ENCODE measurements at regions not wholly inside any gene's neighbourhood (a gene's known extent, or its start where the extent isn't known, plus 50 kb on each side); places are given as distances from the start of the nearest gene placed in this dataset.

DNA sequence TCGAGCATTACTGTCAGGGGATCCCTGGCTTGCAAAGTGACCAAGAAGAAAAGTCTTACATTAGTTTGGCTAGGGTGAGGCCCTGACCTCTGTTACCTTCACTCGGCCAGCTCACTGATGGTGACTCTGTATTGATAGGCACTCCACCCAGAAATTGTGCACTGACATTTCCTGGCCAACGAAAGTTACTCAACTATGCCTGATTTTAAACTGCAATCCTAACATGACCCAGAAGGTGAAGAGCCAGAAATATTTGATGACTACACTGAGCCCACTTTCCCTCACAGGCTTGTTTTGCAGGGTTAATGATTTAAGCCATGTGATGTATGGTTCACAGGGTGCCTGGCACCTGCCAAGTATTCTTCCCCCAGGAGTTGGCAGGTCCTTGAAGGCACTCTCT is 208.2 kb upstream of the MAF start:
- Histone ChIP-seq H3K36me3 (ENCODE audit: insufficient read depth, low read length) (no peaks in the 10 kb centered on the region), H3K4me3 (ENCODE audit: low read length) (no peak overlapping the region), H3K9me3 (ENCODE audit: low read length) (no peaks in the 10 kb centered on the region), H3K27me3 (ENCODE audit: insufficient read depth, low read length, poor library complexity, severe bottlenecking) (no peaks in the 10 kb centered on the region), H3K4me1 (ENCODE audit: insufficient read depth, low read length) (no peaks in the 10 kb centered on the region), H3K27ac (ENCODE audit: low read depth, low read length) (no peak overlapping the region)
- Mint-ChIP-seq H3K4me1 (no peaks in the 10 kb centered on the region), H3K27me3 (peaks cover 16 to 34% of the 10 kb centered on the region in 2 donors), H3K36me3 (no peaks in the 10 kb centered on the region), H3K4me3 (no peak overlapping the region), H3K27ac (no peak overlapping the region), H3K9me3 (no peaks in the 10 kb centered on the region)
- ChIA-PET POLR2A (no interaction called here), CTCF (no interaction called here)
- no peak for DNase-seq

DNA sequence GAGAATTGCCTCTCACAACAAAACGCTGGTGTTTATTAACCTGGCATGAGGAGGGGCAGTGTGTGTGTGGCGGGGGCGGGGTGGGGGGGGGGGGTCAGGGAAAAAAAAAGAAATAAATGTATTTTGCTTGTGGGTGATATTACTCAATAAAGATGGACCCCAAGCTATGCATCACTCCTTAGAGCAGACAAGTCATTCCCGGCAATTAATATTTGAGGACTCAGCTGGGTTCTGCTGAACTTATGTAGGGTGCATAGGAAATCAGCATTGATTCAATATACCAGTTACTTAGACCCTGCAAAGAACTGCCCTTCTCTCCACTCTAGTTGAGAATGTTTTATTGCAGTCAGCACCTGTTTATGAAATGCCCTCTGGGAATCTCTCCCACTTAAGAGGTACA is 206.2 kb upstream of the MAF start:
- Mint-ChIP-seq H3K27ac (no peak overlapping the region), H3K4me3 (no peak overlapping the region), H3K36me3 (no peaks in the 10 kb centered on the region), H3K27me3 (peaks cover 8 to 26% of the 10 kb centered on the region in 2 donors), H3K9me3 (no peaks in the 10 kb centered on the region), H3K4me1 (no peaks in the 10 kb centered on the region)
- no peak overlapping the region for H3K27ac ChIP-seq (ENCODE audit: low read depth, low read length)
- no peaks in the 10 kb centered on the region for H3K27me3 ChIP-seq (ENCODE audit: insufficient read depth, low read length, poor library complexity, severe bottlenecking)
- ChIA-PET POLR2A (no interaction called here), CTCF (no interaction called here)
- no peaks in the 10 kb centered on the region for H3K36me3 ChIP-seq (ENCODE audit: insufficient read depth, low read length)
- no peak overlapping the region for H3K4me3 ChIP-seq (ENCODE audit: low read length)
- H3K9me3 ChIP-seq (ENCODE audit: low read length), result no peaks in the 10 kb centered on the region
- no peaks in the 10 kb centered on the region for H3K4me1 ChIP-seq (ENCODE audit: insufficient read depth, low read length)
- no peak for DNase-seq

DNA sequence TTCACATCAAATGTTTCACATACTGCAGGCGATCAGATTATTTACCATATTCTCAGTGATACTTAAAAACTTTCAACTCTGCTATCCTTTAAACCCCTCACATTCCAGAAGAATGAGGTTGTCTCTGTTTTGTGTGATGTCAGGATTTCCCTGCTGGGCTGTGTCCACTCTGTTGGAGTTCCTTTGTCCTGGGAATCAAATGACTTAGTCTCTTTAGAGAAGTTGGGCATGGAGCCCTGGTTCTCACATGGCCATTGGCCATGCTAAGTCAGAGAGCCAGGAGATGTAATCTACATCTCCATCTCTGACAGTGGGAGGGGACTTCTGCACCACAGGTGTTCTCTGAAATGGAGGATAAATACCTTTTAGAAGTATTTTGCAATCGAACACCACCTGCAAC is 205.1 kb upstream of the MAF start:
- no peaks in the 10 kb centered on the region for H3K9me3 Mint-ChIP-seq
- ChIA-PET POLR2A (no interaction called here), CTCF (no interaction called here)
- Histone ChIP-seq H3K4me1 (ENCODE audit: insufficient read depth, low read length) (no peaks in the 10 kb centered on the region), H3K27me3 (ENCODE audit: insufficient read depth, low read length, poor library complexity, severe bottlenecking) (no peaks in the 10 kb centered on the region), H3K27ac (ENCODE audit: low read depth, low read length) (no peak overlapping the region), H3K4me3 (ENCODE audit: low read length) (no peak overlapping the region), H3K9me3 (ENCODE audit: low read length) (no peaks in the 10 kb centered on the region), H3K36me3 (ENCODE audit: insufficient read depth, low read length) (no peaks in the 10 kb centered on the region)
- no peak overlapping the region for H3K27ac Mint-ChIP-seq
- no peaks in the 10 kb centered on the region for H3K4me1 Mint-ChIP-seq
- H3K27me3 Mint-ChIP-seq, result peaks cover 5 to 33% of the 10 kb centered on the region in 2 donors
- H3K36me3 Mint-ChIP-seq, result no peaks in the 10 kb centered on the region
- H3K4me3 Mint-ChIP-seq, result no peak overlapping the region
- no peak for DNase-seq

DNA sequence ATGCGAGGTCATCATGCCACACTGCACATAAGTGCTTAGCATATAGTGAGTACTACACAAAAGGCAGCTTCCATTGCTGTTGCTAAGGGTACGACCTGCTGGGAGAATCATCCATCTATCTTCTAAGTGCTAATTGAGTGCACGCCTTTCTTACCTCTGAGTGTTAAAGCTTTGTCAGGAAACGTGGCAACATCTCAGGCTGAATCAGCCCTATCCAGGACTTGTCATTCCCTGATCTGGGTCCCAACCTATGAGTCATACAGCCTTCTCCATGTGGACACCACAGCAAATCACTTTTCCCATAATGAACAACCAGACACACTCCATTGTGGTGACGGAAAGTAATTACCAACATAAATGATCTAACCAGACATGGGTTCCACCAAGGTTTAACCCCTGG is 201.1 kb upstream of the MAF start:
- Histone ChIP-seq H3K36me3 (ENCODE audit: insufficient read depth, low read length) (no peaks in the 10 kb centered on the region), H3K27me3 (ENCODE audit: insufficient read depth, low read length, poor library complexity, severe bottlenecking) (no peaks in the 10 kb centered on the region), H3K4me1 (ENCODE audit: insufficient read depth, low read length) (no peaks in the 10 kb centered on the region), H3K9me3 (ENCODE audit: low read length) (no peaks in the 10 kb centered on the region), H3K4me3 (ENCODE audit: low read length) (no peak overlapping the region), H3K27ac (ENCODE audit: low read depth, low read length) (no peak overlapping the region)
- Mint-ChIP-seq H3K27ac (no peak overlapping the region), H3K4me1 (no peaks in the 10 kb centered on the region), H3K9me3 (no peaks in the 10 kb centered on the region), H3K36me3 (no peaks in the 10 kb centered on the region), H3K27me3 (peaks cover 4 to 24% of the 10 kb centered on the region in 2 donors), H3K4me3 (no peak overlapping the region)
- ChIA-PET CTCF (no interaction called here), POLR2A (no interaction called here)
- no peak for DNase-seq

DNA sequence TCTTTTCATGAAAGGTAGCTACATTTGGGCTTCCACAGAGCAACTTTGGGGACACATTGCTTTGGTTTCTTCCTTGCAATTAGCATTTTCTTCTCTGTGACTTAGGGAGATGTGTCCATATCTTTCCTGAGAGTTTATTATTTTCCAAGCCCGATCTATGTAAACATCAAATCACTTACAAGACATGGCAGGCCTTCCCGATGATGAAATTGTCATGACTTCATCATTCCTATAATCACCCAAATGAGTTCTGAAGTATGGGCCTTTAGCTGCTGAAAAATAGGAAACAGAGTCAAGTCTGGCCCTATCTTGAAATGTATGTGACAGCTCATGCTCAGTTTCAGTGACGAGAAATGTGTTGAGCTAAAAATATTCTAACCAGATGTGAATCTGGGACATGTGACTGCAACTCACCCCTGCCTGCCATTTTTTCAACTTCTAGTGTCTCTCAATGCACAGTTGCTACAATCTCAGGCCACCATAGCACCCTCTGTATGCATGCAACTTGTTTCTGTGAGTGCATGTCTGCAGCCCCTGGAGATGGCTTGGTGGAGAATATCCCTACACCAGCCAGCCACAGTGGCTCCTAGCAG is 199.6 kb upstream of the MAF start:
- Histone ChIP-seq H3K9me3 (ENCODE audit: low read length) (no peaks in the 10 kb centered on the region), H3K27ac (ENCODE audit: low read depth, low read length) (no peak overlapping the region), H3K36me3 (ENCODE audit: insufficient read depth, low read length) (no peaks in the 10 kb centered on the region), H3K4me3 (ENCODE audit: low read length) (no peak overlapping the region), H3K4me1 (ENCODE audit: insufficient read depth, low read length) (no peaks in the 10 kb centered on the region), H3K27me3 (ENCODE audit: insufficient read depth, low read length, poor library complexity, severe bottlenecking) (no peaks in the 10 kb centered on the region)
- Mint-ChIP-seq H3K4me1 (no peaks in the 10 kb centered on the region), H3K27ac (no peak overlapping the region), H3K36me3 (no peaks in the 10 kb centered on the region), H3K27me3 (peaks cover 6 to 19% of the 10 kb centered on the region in 2 donors), H3K9me3 (no peaks in the 10 kb centered on the region), H3K4me3 (no peak overlapping the region)
- no peak for DNase-seq
- ChIA-PET POLR2A (no interaction called here), CTCF (no interaction called here)

DNA sequence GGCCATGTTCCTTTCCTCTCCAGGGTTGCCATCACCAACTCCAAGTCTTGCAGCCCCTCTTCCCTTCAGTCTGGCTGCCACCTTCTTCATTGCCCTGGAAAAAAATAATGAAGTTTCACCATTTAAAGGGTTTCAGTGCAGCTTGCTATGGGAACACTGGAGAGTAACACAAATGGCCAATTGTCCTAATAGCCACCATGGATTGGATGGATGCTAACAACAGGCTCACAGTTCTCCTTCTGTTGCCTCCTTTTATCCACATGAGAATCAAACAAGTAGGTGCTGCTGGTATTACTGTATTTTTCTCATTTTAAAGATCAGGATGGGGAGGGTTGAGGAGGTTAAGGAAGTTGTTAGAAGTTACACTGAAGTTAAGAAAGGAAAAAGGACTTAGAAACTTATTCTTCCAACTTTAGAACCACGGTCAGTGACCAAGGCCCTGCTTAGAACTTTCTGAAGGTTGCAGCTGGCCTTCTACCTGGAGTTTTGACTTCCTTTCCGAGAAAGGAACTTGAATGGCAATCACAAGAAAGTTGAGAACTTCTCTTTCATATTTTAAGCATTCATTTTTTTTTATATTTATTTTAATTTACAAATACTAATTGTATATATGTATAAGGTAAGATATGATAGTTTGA is 198.0 kb upstream of the MAF start:
- Mint-ChIP-seq H3K4me1 (no peaks in the 10 kb centered on the region), H3K9me3 (no peaks in the 10 kb centered on the region), H3K4me3 (no peak overlapping the region), H3K27me3 (peaks cover 12 to 15% of the 10 kb centered on the region in 2 donors), H3K36me3 (no peaks in the 10 kb centered on the region), H3K27ac (no peak overlapping the region)
- DNase-seq, result no peak
- no peak overlapping the region for H3K27ac ChIP-seq (ENCODE audit: low read depth, low read length)
- ChIA-PET CTCF (no interaction called here), POLR2A (no interaction called here)
- H3K4me3 ChIP-seq (ENCODE audit: low read length), result no peak overlapping the region
- H3K27me3 ChIP-seq (ENCODE audit: insufficient read depth, low read length, poor library complexity, severe bottlenecking), result no peaks in the 10 kb centered on the region
- H3K4me1 ChIP-seq (ENCODE audit: insufficient read depth, low read length), result no peaks in the 10 kb centered on the region
- no peaks in the 10 kb centered on the region for H3K9me3 ChIP-seq (ENCODE audit: low read length)
- no peaks in the 10 kb centered on the region for H3K36me3 ChIP-seq (ENCODE audit: insufficient read depth, low read length)

DNA sequence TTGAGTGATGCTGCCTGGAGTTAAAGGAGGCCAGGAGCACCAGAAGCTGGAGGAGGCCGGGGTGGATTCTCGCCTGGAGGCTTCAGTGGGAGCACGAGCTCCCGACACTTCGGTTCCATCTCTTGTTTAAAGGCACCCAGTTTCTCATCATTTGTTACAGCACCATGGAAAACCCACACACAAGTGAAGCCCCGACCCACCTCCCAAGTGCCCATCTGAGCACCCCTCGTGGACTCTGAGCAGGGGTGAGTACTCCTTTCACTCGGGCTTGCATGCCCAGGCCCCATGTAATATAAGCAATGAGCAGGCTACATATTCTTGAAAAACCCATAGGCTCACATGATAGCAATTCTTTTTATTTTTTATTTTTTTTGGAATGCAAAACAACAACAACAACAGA is 196.9 kb upstream of the MAF start:
- Histone ChIP-seq H3K27me3 (ENCODE audit: insufficient read depth, low read length, poor library complexity, severe bottlenecking) (no peaks in the 10 kb centered on the region), H3K4me3 (ENCODE audit: low read length) (no peak overlapping the region), H3K36me3 (ENCODE audit: insufficient read depth, low read length) (no peaks in the 10 kb centered on the region), H3K4me1 (ENCODE audit: insufficient read depth, low read length) (no peaks in the 10 kb centered on the region), H3K9me3 (ENCODE audit: low read length) (no peaks in the 10 kb centered on the region), H3K27ac (ENCODE audit: low read depth, low read length) (no peak overlapping the region)
- no peak overlapping the region for H3K4me3 Mint-ChIP-seq
- CTCF ChIA-PET, result no interaction called here
- POLR2A ChIA-PET, result no interaction called here
- no peak overlapping the region for H3K27ac Mint-ChIP-seq
- H3K27me3 Mint-ChIP-seq, result peaks cover 12 to 13% of the 10 kb centered on the region in 2 donors
- no peaks in the 10 kb centered on the region for H3K4me1 Mint-ChIP-seq
- no peaks in the 10 kb centered on the region for H3K36me3 Mint-ChIP-seq
- H3K9me3 Mint-ChIP-seq, result no peaks in the 10 kb centered on the region
- DNase-seq, result no peak

DNA sequence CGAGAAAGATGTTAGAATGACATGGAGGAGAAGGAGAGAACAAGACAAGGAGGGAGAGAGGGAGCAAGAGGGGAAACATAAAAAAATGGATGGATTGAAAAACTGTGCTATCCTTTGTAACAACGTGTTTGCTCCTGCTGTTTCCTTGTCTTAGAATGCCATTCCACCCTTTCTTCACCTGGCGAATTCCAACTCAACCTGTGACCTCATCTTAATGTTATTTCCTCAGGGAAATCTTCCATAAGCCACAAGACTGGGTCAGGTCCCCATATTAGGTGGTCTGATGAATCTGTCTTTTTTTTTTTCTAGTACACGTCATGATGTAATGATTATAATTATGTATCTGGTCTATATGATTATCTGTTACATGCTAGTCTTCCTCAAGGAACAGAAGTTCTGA is 195.0 kb upstream of the MAF start:
- peak overlapping the region in 1 of 8 donors; percentile 7 for H3K27ac Mint-ChIP-seq
- POLR2A ChIA-PET, result no interaction called here
- no peaks in the 10 kb centered on the region for H3K4me1 Mint-ChIP-seq
- H3K36me3 Mint-ChIP-seq, result no peaks in the 10 kb centered on the region
- H3K4me1 ChIP-seq (ENCODE audit: insufficient read depth, low read length), result no peaks in the 10 kb centered on the region
- no peaks in the 10 kb centered on the region for H3K9me3 ChIP-seq (ENCODE audit: low read length)
- H3K4me3 ChIP-seq (ENCODE audit: low read length), result no peak overlapping the region
- CTCF ChIA-PET, result no interaction called here
- H3K27me3 ChIP-seq (ENCODE audit: insufficient read depth, low read length, poor library complexity, severe bottlenecking), result no peaks in the 10 kb centered on the region
- no peak overlapping the region for H3K27ac ChIP-seq (ENCODE audit: low read depth, low read length)
- H3K9me3 Mint-ChIP-seq, result no peaks in the 10 kb centered on the region
- H3K27me3 Mint-ChIP-seq, result peaks cover 0 to 16% of the 10 kb centered on the region in 2 donors
- H3K36me3 ChIP-seq (ENCODE audit: insufficient read depth, low read length), result no peaks in the 10 kb centered on the region
- no peak for DNase-seq
- H3K4me3 Mint-ChIP-seq, result no peak overlapping the region

DNA sequence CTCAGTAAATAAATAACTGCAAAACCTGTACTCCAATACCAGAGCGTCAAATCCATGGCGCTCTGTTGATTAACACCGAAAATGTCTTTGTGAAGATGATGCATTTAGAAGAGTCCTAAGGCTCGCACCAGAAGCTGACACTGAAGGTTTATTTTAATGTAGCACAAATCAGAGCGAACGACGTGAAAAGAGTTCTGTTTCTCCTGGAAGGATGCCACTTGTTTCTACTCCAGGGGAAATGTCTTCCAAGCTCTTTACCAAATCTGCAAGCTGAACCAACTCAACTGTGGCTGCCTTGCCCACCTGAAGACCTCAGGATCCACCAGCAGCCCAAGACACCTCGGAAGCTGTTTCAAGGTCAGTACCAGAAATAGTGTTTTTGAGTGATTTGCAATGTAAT is 194.4 kb upstream of the MAF start:
- Histone ChIP-seq H3K9me3 (ENCODE audit: low read length) (no peaks in the 10 kb centered on the region), H3K36me3 (ENCODE audit: insufficient read depth, low read length) (no peaks in the 10 kb centered on the region), H3K27ac (ENCODE audit: low read depth, low read length) (no peak overlapping the region), H3K27me3 (ENCODE audit: insufficient read depth, low read length, poor library complexity, severe bottlenecking) (no peaks in the 10 kb centered on the region), H3K4me1 (ENCODE audit: insufficient read depth, low read length) (no peaks in the 10 kb centered on the region), H3K4me3 (ENCODE audit: low read length) (no peak overlapping the region)
- CTCF ChIA-PET, result no interaction called here
- H3K27me3 Mint-ChIP-seq, result peaks cover 0 to 16% of the 10 kb centered on the region in 2 donors
- POLR2A ChIA-PET, result no interaction called here
- DNase-seq, result no peak
- no peaks in the 10 kb centered on the region for H3K36me3 Mint-ChIP-seq
- no peaks in the 10 kb centered on the region for H3K9me3 Mint-ChIP-seq
- no peak overlapping the region for H3K27ac Mint-ChIP-seq
- H3K4me3 Mint-ChIP-seq, result no peak overlapping the region
- no peaks in the 10 kb centered on the region for H3K4me1 Mint-ChIP-seq

Data from CD8-positive, alpha-beta memory T cell (primary cell).